ENCODE measurements at regions not wholly inside any gene's neighbourhood (a gene's known extent, or its start where the extent isn't known, plus 50 kb on each side); places are given as distances from the start of the nearest gene placed in this dataset.

GRCh38 chr17:65436871-65437270 lies 124.6 kb downstream of the AXIN2 start:
- WGBS, 3 donors = 75 to 82% (median 81%) methylated on average over 10 of the region's 10 CpGs
- DNase-seq = no peak

GRCh38 chr17:65434878-65435277 lies 126.6 kb downstream of the AXIN2 start:
- H3K36me3 ChIP-seq = no peaks in the 10 kb centered on the region
- H3K4me1 ChIP-seq (ENCODE audit: insufficient read depth) = no peaks in the 10 kb centered on the region
- WGBS, 3 donors = 79 to 88% (median 82%) methylated on average over 2 of the region's 2 CpGs
- peaks cover 0 to 4% of the 10 kb centered on the region in 2 donors for H3K9me3 ChIP-seq
- DNase-seq = no peak
- no peak overlapping the region for H3K27ac ChIP-seq
- TF ChIP-seq CTCF (IDR thresholded peaks at IDR 0.05) (no peak), POLR2A (IDR thresholded peaks at IDR 0.05) (no peak), EP300 (IDR thresholded peaks at IDR 0.05) (no peak)
- no peaks in the 10 kb centered on the region for H3K27me3 ChIP-seq
- intact Hi-C loops (cut with DNase I) = no loop called here
- no peak overlapping the region for H3K4me3 ChIP-seq

More at GRCh38 chr17:65436871-65437270, 124.6 kb downstream of the AXIN2 start:
- no peak overlapping the region for H3K27ac ChIP-seq
- TF ChIP-seq POLR2A (IDR thresholded peaks at IDR 0.05) = no peak
- TF ChIP-seq CTCF (IDR thresholded peaks at IDR 0.05) = no peak
- no peak for TF ChIP-seq EP300 (IDR thresholded peaks at IDR 0.05)
- H3K36me3 ChIP-seq = no peaks in the 10 kb centered on the region
- no peaks in the 10 kb centered on the region for H3K4me1 ChIP-seq (ENCODE audit: insufficient read depth)
- intact Hi-C loops (cut with DNase I) = no loop called here
- H3K27me3 ChIP-seq = no peaks in the 10 kb centered on the region
- H3K9me3 ChIP-seq = peaks cover 0 to 4% of the 10 kb centered on the region in 2 donors
- no peak overlapping the region for H3K4me3 ChIP-seq

- no peak overlapping the region for H3K27ac ChIP-seq
- TF ChIP-seq CTCF (IDR thresholded peaks at IDR 0.05) (no peak), POLR2A (IDR thresholded peaks at IDR 0.05) (no peak), EP300 (IDR thresholded peaks at IDR 0.05) (no peak)
- 21 to 26% (median 25%) methylated on average over 7 of the region's 7 CpGs for WGBS, 3 donors
Measured at GRCh38 chr17:65434251-65434650, 127.2 kb downstream of the AXIN2 start.

GRCh38 chr17:65433592-65433991 lies 127.9 kb downstream of the AXIN2 start:
- no peaks in the 10 kb centered on the region for H3K36me3 ChIP-seq
- H3K27me3 ChIP-seq = no peaks in the 10 kb centered on the region
- 17 to 30% (median 24%) methylated on average over 4 of the region's 4 CpGs for WGBS, 3 donors
- intact Hi-C loops (cut with DNase I) = no loop called here
- peaks cover 0 to 4% of the 10 kb centered on the region in 2 donors for H3K9me3 ChIP-seq
- H3K4me3 ChIP-seq = no peak overlapping the region
- TF ChIP-seq POLR2A (IDR thresholded peaks at IDR 0.05) = no peak
- TF ChIP-seq EP300 (IDR thresholded peaks at IDR 0.05) = no peak
- no peak for TF ChIP-seq CTCF (IDR thresholded peaks at IDR 0.05)
- H3K27ac ChIP-seq = no peak overlapping the region
- no peaks in the 10 kb centered on the region for H3K4me1 ChIP-seq (ENCODE audit: insufficient read depth)
- no peak for DNase-seq

More at GRCh38 chr17:65434251-65434650, 127.2 kb downstream of the AXIN2 start:
- no peaks in the 10 kb centered on the region for H3K4me1 ChIP-seq (ENCODE audit: insufficient read depth)
- intact Hi-C loops (cut with DNase I) = no loop called here
- no peak overlapping the region for H3K4me3 ChIP-seq
- no peaks in the 10 kb centered on the region for H3K36me3 ChIP-seq
- DNase-seq = no peak
- H3K9me3 ChIP-seq = peaks cover 0 to 4% of the 10 kb centered on the region in 2 donors
- no peaks in the 10 kb centered on the region for H3K27me3 ChIP-seq

All from ovary (tissue), 7 donors.